OCI-LY7 (cell line): ENCODE measurements at regions not wholly inside any gene's neighbourhood (a gene's known extent, or its start where the extent isn't known, plus 50 kb on each side); places are given as distances from the start of the nearest gene placed in this dataset.

ENCODE experiments used
- EZH2phosphoT487 ChIP-seq: fragments of 200-600 bp; sonication (generic); IDR thresholded peaks from 2 replicates; pipeline ENCODE4 v1.6.1; 2018; ENCODE audit warnings: low read depth, borderline replicate concordance, mild to moderate bottlenecking, mixed run types, antibody characterized with exemption, low read length, moderate library complexity, mixed read lengths
- TF ChIP-seq, protein P1 (sequence below): fragments of 200-600 bp; sonication (generic); conservative IDR thresholded peaks from 2 replicates; pipeline ENCODE4 v1.5.1; 2014; ENCODE audit warnings: mild to moderate bottlenecking, antibody characterized with exemption, low read length, moderate library complexity, mixed read lengths

DNA sequence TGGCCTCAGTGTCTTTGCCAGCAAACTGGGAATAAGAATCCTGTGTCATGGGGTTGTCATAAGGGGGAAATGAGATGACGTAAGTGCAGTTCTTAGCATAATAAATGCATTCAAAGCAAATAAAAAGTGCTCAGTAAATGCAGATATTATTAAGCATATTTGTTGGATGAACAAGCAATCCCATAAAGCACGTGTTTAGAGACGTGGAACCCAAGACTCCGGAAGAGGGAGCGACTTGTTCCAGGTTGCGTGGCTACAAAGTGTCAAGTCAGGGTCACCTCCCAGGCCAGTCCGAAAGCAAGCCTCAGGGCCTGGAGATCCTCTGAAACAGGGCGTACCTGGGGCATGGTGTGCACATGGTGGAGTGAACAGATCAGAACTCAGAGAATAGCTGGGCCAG is 58.0 kb upstream of the LAPTM5 start:
- TF ChIP-seq, protein P1, sequence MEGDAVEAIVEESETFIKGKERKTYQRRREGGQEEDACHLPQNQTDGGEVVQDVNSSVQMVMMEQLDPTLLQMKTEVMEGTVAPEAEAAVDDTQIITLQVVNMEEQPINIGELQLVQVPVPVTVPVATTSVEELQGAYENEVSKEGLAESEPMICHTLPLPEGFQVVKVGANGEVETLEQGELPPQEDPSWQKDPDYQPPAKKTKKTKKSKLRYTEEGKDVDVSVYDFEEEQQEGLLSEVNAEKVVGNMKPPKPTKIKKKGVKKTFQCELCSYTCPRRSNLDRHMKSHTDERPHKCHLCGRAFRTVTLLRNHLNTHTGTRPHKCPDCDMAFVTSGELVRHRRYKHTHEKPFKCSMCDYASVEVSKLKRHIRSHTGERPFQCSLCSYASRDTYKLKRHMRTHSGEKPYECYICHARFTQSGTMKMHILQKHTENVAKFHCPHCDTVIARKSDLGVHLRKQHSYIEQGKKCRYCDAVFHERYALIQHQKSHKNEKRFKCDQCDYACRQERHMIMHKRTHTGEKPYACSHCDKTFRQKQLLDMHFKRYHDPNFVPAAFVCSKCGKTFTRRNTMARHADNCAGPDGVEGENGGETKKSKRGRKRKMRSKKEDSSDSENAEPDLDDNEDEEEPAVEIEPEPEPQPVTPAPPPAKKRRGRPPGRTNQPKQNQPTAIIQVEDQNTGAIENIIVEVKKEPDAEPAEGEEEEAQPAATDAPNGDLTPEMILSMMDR = no peak
- TF ChIP-seq EZH2phosphoT487 = no peak
